HG03095 (cell line): ENCODE measurements at regions not wholly inside any gene's neighbourhood (a gene's known extent, or its start where the extent isn't known, plus 50 kb on each side); places are given as distances from the start of the nearest gene placed in this dataset.

Source experiments
- ATAC-seq: cut with Tn5 transposase; IDR thresholded peaks from one replicate; pipeline ENCODE4 v1.9.1; 2021; ENCODE audit warnings: moderate library complexity; ENCODE audit not compliant: unreplicated experiment

DNA sequence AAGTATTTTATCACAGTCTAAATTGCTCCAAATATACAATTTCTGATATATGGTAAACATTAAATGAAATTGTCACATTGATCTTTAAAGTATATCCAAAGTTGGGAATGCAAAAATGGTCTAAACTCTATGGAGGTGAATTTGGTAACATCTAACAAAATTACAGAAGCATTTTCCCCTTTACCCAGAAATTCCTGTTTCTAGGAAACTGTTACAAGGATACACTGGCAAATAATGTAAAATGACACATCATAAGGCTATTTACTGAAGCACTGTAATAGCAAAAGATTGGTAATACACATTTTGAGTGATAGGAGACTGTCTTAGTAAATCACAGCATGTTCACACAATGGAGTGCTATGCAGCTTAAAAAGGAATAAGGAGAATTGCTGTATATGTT is 50.0 kb upstream of the SLCO2A1 start:
- ATAC-seq: no peak
